ENCODE measurements at regions not wholly inside any gene's neighbourhood (a gene's known extent, or its start where the extent isn't known, plus 50 kb on each side); places are given as distances from the start of the nearest gene placed in this dataset.

- DNase-seq (ENCODE audit: low spot score): no peak
- in situ Hi-C loops (cut with MboI; ENCODE audit: low sequenced_read_pairs, unreplicated experiment): no loop called here
- TF ChIP-seq, protein P1, sequence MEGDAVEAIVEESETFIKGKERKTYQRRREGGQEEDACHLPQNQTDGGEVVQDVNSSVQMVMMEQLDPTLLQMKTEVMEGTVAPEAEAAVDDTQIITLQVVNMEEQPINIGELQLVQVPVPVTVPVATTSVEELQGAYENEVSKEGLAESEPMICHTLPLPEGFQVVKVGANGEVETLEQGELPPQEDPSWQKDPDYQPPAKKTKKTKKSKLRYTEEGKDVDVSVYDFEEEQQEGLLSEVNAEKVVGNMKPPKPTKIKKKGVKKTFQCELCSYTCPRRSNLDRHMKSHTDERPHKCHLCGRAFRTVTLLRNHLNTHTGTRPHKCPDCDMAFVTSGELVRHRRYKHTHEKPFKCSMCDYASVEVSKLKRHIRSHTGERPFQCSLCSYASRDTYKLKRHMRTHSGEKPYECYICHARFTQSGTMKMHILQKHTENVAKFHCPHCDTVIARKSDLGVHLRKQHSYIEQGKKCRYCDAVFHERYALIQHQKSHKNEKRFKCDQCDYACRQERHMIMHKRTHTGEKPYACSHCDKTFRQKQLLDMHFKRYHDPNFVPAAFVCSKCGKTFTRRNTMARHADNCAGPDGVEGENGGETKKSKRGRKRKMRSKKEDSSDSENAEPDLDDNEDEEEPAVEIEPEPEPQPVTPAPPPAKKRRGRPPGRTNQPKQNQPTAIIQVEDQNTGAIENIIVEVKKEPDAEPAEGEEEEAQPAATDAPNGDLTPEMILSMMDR (IDR thresholded peaks at IDR 0.05; ENCODE audit: borderline replicate concordance, control extremely low read depth, extremely low read depth, insufficient read depth, missing control alignments): no peak
Measured at GRCh38 chr19:30317403-30317802, 54.8 kb upstream of the ZNF536 start.

DNA sequence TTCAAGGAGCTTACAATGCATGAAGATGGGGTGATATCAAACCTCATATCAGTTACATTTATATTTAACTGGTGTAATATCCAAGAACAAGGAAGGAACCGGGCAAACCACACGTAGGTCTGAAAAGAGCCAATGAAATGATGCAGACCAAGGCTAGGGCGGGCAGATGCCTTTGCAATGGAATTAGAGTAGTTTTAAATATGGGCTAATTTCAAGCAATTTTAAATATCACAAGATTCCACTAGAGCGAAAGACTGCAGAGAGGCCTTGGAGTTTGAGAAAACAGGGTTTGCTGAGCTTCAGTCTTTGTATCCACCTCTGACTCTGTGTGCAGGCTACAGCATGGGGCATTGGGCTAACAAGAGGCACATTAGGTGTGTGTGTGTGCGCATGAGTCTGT is 53.9 kb upstream of the ZNF536 start:
- DNase-seq (ENCODE audit: low spot score): no peak
- in situ Hi-C loops (cut with MboI; ENCODE audit: low sequenced_read_pairs, unreplicated experiment): no loop called here
- TF ChIP-seq, protein P1 (IDR thresholded peaks at IDR 0.05; ENCODE audit: borderline replicate concordance, control extremely low read depth, extremely low read depth, insufficient read depth, missing control alignments): no peak

- DNase-seq (ENCODE audit: low spot score): no peak
- in situ Hi-C loops (cut with MboI; ENCODE audit: low sequenced_read_pairs, unreplicated experiment): no loop called here
- TF ChIP-seq, protein P1 (IDR thresholded peaks at IDR 0.05; ENCODE audit: borderline replicate concordance, control extremely low read depth, extremely low read depth, insufficient read depth, missing control alignments): no peak
Measured at GRCh38 chr19:30318936-30319335, 53.2 kb upstream of the ZNF536 start.

DNA sequence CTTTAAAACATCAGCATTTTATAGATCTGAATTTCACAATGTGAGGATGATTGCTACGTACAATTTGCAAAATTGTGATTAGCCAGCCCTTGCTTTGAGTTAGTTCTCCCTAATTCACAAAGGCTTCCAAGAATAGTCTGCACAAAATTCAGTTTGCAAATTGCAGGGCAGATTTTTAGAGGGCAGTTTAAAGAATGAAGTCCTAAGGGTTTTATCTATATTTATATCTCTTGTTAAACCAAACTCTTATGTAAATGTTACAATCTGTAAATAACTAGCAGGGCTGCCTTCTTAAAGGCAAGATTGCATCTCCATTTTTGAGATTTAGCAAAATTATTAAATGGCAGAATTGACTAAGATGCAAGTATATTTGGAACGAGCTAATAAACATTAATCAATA is 52.8 kb upstream of the ZNF536 start:
- in situ Hi-C loops (cut with MboI; ENCODE audit: low sequenced_read_pairs, unreplicated experiment): no loop called here
- TF ChIP-seq, protein P1 (IDR thresholded peaks at IDR 0.05; ENCODE audit: borderline replicate concordance, control extremely low read depth, extremely low read depth, insufficient read depth, missing control alignments): no peak

DNA sequence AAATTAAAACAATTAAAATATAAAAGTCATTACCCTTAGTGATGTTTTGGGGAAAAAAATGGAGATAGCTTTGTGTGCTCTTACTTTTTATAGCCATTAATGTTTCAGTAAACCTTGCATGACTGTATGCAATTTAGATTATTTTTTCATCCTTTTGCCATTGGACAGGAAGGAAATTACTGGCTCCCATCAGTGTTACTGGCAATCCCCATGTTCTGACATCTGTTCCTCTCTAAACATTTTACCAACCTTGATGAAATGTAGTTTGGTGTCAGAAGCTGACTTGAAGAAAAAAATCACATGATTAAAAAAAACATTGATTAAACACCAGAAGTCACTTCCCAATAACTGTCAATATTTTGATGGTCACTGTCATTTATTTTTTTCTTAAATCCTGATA is 52.3 kb upstream of the ZNF536 start:
- TF ChIP-seq, protein P1 (IDR thresholded peaks at IDR 0.05; ENCODE audit: borderline replicate concordance, control extremely low read depth, extremely low read depth, insufficient read depth, missing control alignments): no peak
- DNase-seq (ENCODE audit: low spot score): no peak
- in situ Hi-C loops (cut with MboI; ENCODE audit: low sequenced_read_pairs, unreplicated experiment): no loop called here

More for the DNA sequence above, 52.8 kb upstream of the ZNF536 start:
- no peak for DNase-seq (ENCODE audit: low spot score)

- in situ Hi-C loops (cut with MboI; ENCODE audit: low sequenced_read_pairs, unreplicated experiment): no loop called here
- TF ChIP-seq, protein P1 (IDR thresholded peaks at IDR 0.05; ENCODE audit: borderline replicate concordance, control extremely low read depth, extremely low read depth, insufficient read depth, missing control alignments): no peak
Measured at GRCh38 chr19:30320466-30320865, 51.7 kb upstream of the ZNF536 start.

GRCh38 chr19:30320916-30321315 is 51.3 kb upstream of the ZNF536 start:
- in situ Hi-C loops (cut with MboI; ENCODE audit: low sequenced_read_pairs, unreplicated experiment): no loop called here
- TF ChIP-seq, protein P1 (IDR thresholded peaks at IDR 0.05; ENCODE audit: borderline replicate concordance, control extremely low read depth, extremely low read depth, insufficient read depth, missing control alignments): no peak
- DNase-seq (ENCODE audit: low spot score): no peak

More at GRCh38 chr19:30320466-30320865, 51.7 kb upstream of the ZNF536 start:
- DNase-seq (ENCODE audit: low spot score): no peak
